KG1 (cell line): ENCODE measurements at regions not wholly inside any gene's neighbourhood (a gene's known extent, or its start where the extent isn't known, plus 50 kb on each side); places are given as distances from the start of the nearest gene placed in this dataset.
"Not testable (repeated sequence)": the region's sequence is repeated elsewhere in the genome, so short reads cannot be mapped to it uniquely, and the experiment has no call there.

ENCODE experiments used
- DNase-seq: peaks from one replicate; lab custom pipeline; 2025; lab: John Stamatoyannopoulos, UW

- DNase-seq: no peak
These were observed 313.5 kb downstream of the RPLP1 start for GRCh38 chr15:69766156-69766555.

GRCh38 chr15:69767191-69767590, 314.6 kb downstream of the RPLP1 start:
- no peak for DNase-seq

GRCh38 chr15:69769336-69769735, 316.7 kb downstream of the RPLP1 start:
- not testable (repeated sequence) for DNase-seq

- DNase-seq: not testable (repeated sequence)
These were observed 321.6 kb downstream of the RPLP1 start for GRCh38 chr15:69774258-69774657.

GRCh38 chr15:69774711-69775110, 322.1 kb downstream of the RPLP1 start:
- not testable (repeated sequence) for DNase-seq

- no peak for DNase-seq
These were observed 320.4 kb downstream of the TLE3 start for GRCh38 chr15:69777356-69777755.

- no peak for DNase-seq
These were observed 317.3 kb downstream of the TLE3 start for GRCh38 chr15:69780374-69780773.

- DNase-seq: no peak
These were observed 316.7 kb downstream of the TLE3 start for GRCh38 chr15:69780981-69781380.

- DNase-seq: no peak
These were observed 316.1 kb downstream of the TLE3 start for GRCh38 chr15:69781411-69782125.

- DNase-seq: no peak
These were observed 315.5 kb downstream of the TLE3 start for GRCh38 chr15:69782139-69782658.

GRCh38 chr15:69782809-69783208, 314.9 kb downstream of the TLE3 start:
- no peak for DNase-seq

- DNase-seq: no peak
These were observed 314.5 kb downstream of the TLE3 start for GRCh38 chr15:69783211-69783610.

GRCh38 chr15:69784798-69785566, 312.7 kb downstream of the TLE3 start:
- DNase-seq: no peak

GRCh38 chr15:69786136-69786701, 311.5 kb downstream of the TLE3 start:
- no peak for DNase-seq

GRCh38 chr15:69787791-69788190, 309.9 kb downstream of the TLE3 start:
- DNase-seq: no peak

GRCh38 chr15:69789648-69790393, 307.9 kb downstream of the TLE3 start:
- DNase-seq: no peak

- no peak for DNase-seq
These were observed 307.1 kb downstream of the TLE3 start for GRCh38 chr15:69790632-69791031.

- DNase-seq: no peak
These were observed 304.9 kb downstream of the TLE3 start for GRCh38 chr15:69792823-69793222.

- no peak for DNase-seq
These were observed 304.3 kb downstream of the TLE3 start for GRCh38 chr15:69793431-69793780.

GRCh38 chr15:69793781-69794451, 303.8 kb downstream of the TLE3 start:
- no peak for DNase-seq

- DNase-seq: no peak
These were observed 302.9 kb downstream of the TLE3 start for GRCh38 chr15:69794645-69795469.
